ENCODE measurements at regions not wholly inside any gene's neighbourhood (a gene's known extent, or its start where the extent isn't known, plus 50 kb on each side); places are given as distances from the start of the nearest gene placed in this dataset.

DNA sequence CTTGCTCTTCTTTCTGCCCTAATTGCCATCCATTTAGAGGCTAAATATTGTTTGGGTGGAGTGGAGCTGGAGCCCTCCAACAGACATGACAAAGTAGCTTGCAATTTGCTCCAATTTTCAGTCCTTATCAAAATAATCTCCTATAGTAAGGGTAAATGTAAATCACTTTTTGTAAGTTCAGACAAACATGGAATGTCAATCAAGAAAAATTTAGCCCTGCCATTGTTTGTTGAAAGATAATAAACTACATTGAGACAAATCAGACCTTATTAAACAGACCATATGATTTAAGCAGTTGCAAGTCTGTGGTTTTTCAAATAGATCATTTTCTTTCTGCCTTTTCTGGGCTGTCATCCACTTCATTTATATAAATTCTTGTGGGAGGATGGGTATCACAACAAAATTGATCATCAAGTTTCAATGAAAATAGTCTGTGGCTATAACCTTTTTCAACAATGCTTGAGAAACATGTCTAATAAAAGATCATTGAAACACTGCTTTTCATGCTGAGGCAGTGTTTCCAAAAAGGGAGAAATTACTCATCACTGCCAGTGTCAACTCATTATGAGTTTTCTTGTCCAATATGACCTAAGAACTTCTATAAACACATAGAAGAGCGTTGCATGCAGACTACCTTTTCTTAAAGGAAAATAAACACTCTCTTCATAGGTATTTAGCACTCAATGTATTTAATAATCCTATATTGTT is 1152.0 kb upstream of the B3GALT2 start:
- DNase-seq (ENCODE audit: low read depth in 4 of 4, low spot score in 2 of 4) = no peak

DNA sequence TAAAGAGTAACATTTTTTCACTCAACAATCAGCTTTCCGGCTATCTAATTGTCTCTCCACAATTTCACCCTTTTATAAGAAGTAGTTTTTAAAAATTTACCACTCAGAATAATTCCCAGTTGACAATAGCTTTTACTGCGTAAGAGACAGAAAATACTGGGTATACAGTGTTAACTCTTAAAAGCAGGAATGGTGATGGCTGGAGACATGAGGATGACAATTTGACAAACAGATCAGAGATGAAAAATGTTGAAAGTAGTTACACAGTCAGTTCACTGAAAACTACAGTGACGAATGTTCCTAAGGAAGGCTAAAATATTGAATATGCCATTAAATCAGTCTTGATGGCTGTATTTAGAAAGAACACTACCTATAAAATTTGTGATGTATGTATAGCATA is 1146.8 kb upstream of the B3GALT2 start:
- DNase-seq (ENCODE audit: low read depth in 4 of 4, low spot score in 2 of 4) = no peak

DNA sequence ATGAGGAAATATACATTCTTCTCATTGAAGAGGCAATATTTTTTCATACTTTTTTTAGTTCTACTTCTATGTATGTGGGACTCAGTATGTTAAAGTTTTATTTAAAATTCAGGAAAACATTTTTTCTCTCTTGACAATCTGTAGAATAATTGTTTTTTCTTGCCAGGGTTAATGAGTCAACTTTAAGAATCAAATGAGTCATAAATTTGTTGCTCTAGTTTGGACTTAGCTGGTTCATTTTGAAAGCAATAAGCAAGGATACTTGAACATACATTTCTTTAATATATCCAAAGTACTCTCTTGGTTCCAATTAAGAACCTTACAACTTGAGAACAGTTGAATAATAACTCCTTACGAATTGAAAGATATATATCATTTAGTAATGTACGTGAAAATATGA is 1145.3 kb upstream of the B3GALT2 start:
- DNase-seq (ENCODE audit: low read depth in 4 of 4, low spot score in 2 of 4) = no peak

DNA sequence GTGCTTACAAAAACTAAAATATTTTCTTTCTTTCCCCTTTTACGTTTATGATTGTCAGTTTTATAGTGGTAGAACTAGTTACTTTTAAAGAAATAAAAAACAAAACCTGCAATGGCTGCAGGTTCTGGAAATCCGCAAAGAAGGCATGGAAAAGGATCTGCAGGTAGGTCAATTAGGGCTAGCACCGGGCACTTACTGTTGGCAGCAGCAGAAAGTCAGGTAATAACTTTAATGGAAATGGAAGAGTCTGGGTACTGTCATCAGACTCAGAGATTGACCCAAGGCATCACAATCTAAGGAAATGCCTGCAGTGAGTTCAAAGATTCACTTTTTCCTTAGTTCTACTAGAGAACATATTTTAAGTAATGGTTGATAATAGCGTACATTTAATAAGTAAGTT is 1136.3 kb upstream of the B3GALT2 start:
- no peak for DNase-seq (ENCODE audit: low read depth in 4 of 4, low spot score in 2 of 4)

DNA sequence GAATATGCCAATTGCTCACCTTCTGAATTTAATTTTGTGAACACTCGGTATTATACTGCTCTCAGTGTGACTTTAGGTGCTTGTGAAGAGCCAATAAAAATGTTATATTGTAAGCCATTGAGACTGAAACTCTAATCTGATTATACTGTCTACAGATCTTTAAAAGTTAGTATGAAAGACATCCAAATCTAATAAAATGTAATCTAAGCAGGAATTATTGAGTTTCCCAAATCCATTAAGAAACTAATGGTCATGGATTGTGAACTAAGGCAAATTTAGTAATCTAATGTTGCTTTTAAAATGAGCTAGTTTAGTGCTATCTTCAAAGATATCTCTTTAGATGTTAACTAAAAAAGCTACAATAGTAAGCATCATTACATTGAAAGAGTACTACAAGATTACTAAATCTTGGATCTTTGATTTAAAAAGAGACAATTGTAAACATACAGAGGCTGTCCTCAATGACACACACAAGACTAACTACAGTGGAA is 1132.4 kb upstream of the B3GALT2 start:
- no peak for DNase-seq (ENCODE audit: low read depth in 4 of 4, low spot score in 2 of 4)

DNA sequence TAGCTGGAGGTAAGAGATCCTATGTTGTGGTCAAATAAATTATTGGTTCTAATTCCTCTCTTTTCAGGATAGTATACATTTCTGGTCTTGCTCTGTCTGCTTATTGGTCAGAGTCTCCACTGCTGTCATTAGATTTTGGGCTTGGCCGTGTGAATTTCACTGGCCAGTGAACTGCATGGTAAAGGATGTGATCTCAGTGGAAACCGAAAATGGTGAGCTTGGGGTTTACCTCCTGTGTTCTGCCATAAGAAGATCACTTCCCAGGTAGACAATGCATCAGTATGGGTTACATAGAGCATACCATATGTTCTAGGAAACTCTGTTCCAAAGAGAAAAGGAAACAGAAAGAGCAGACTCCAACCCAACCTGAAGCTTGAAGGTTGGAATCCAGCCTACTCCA is 1123.3 kb upstream of the B3GALT2 start:
- no peak for DNase-seq (ENCODE audit: low read depth in 4 of 4, low spot score in 2 of 4)

DNA sequence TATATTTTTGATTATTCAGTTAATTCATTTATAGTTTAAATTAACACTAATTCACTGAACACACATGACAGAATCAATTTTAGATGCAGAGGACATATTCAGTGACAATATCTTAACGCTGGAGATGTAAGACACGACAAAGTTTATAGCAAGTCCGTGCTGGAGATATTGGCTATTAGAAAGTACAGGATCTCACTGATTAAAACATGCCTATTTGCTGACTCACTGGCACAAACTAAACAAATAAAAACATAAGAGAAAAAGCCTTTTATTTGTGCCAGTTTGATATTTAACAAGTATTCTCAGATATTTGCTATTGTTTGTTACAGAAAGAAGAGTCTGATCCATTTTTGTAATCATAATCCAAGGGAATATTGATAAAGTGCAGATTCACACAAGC is 1122.9 kb upstream of the B3GALT2 start:
- DNase-seq (ENCODE audit: low read depth in 4 of 4, low spot score in 2 of 4) = no peak

DNA sequence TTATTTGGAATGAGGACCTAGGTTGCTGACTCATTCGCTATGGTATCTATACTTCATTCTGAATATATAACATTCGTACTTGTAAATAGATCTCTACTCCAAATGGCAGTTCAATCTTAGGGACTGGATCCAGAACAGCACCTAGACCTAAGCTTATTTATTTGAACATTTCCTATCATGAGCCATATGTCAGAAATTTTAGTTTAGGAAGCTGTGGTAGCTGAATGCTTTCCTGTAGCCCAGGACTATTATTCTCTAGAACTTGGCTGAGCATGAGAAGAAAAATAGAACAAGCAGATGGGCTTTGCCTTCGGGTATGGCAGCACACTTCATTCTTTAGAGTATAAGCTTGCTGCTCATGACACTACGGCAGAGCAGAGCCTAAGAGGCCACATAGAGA is 1114.4 kb upstream of the B3GALT2 start:
- DNase-seq (ENCODE audit: low read depth in 4 of 4, low spot score in 2 of 4) = no peak

DNA sequence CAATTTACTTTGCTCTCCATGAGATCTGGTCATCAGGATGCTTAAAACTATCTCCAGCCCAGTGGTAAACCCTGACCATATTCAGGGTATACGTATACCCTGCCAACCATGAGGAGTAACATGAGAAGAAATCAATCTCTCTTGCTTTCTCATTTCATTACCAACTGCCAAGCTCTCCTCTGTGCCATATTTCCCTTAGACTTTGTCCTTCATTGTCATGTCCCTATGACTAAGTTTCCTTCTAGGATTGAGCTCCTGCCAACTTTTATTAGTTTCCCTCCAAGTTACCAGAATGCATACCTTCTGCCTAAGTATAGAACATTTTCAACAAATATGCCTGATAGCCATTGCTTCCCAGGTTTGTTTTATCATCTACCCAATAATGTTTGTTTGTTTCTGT is 1113.9 kb upstream of the B3GALT2 start:
- no peak for DNase-seq (ENCODE audit: low read depth in 4 of 4, low spot score in 2 of 4)

DNA sequence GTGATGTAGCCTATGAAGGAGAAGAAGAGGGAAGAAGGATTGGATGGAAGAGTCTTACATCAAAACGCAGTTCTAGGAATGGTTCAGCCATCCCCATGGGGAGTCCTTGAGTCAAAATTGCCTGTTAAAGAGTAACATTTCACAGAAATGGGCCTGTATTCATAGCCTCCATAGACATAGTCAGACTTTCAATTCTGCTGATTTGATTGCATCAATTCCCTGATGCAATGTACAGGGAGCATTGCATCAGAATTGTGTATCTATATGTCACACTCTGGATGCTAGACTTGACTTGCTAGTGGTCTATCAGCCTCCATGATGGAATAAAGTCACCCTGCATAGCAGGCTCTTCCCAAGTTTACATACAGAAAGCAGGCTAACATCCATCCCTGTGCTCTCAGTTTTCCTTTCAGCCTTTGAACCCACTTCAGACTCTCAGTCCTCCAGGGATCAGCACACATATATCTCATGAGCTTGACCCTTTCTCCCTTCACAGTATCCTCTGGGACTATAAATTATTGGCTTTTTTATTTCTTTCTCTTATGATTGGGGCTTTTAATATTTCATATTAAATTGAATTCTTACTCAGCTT is 1111.7 kb upstream of the B3GALT2 start:
- no peak for DNase-seq (ENCODE audit: low read depth in 4 of 4, low spot score in 2 of 4)

DNA sequence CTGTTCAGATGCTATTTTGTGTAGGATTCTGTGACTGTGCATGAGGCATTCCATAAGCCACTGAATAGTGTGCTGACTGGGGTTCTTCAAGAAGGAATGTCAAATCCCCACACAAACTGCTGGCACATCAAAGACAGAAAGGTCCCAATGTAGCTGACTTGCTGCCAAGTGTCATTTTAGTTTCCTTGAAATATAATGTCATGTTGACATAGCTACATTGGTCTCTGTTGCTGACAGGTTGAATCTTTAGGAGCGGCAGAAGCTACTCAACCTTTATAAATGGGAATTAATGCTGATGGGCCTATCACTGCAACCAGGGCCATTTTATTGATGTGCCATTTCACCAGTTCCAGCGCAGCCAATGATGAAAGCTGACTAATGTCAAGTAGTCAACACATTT is 1110.7 kb upstream of the B3GALT2 start:
- DNase-seq (ENCODE audit: low read depth in 4 of 4, low spot score in 2 of 4) = no peak

DNA sequence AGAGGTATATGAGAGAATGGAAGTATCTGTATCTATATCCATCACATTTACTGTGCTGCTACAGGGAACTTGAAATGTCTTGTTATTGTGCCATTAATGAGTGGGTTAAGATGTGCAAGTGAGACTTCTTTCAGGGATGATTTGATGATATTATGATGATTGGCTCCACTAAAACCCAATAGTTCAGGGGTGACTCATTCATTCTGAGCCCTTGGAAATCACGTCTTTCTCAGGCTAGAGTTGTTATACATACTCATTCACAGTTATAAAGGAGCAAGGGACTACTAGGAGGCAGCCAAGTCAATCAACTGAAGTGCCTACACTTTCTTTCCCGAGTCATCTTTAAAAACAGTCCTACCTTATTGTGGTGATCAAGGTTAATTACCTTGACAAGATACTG is 1109.8 kb upstream of the B3GALT2 start:
- DNase-seq (ENCODE audit: low read depth in 4 of 4, low spot score in 2 of 4) = no peak

DNA sequence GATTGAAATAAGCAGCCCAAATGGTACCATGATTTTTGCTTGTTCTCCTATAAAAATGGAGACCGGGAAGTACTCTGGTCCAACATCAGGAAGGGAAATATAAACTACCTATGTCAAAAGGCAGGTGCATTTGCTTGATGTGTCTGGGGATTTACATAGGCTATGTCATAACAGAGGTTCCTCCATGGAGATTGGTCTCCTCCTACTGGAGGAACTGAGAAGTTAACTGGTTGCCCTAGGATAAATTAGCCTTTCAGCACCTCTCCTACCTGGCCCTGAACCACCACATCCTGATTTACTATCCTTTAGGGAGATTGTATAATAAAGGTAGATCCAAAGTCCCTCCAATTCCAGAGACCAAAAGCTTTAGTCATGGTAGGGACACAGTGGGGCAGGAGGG is 1109.3 kb upstream of the B3GALT2 start:
- peak in 1 of 4 donors; percentile 12 for DNase-seq (ENCODE audit: low read depth in 4 of 4, low spot score in 2 of 4)

DNA sequence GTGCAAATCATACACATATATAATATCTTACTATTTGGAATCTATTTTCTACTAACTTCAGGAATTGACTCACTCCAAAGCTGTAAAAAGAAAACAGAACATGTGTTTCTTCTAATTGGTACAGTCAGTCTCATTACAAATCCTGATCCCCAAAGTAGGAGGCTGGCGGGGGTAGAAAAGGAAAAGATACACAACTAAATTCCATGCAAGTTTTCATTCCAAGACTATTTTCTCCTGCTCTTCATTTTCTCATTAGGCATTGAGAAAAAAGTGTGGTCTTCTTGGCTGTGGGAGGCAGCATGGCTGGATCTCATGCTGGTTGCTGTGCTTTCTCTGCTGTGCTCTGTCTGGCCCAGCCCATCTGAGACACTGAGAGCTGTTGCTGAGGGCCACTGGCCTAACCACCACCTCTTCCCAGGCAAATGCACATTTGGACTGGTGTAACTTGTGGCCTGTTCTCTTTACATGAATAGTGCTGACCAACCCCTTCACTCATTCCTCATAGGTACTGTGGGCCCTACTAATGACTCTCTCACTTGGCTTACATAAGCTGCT is 1107.5 kb upstream of the B3GALT2 start:
- DNase-seq (ENCODE audit: low read depth in 4 of 4, low spot score in 2 of 4) = no peak

DNA sequence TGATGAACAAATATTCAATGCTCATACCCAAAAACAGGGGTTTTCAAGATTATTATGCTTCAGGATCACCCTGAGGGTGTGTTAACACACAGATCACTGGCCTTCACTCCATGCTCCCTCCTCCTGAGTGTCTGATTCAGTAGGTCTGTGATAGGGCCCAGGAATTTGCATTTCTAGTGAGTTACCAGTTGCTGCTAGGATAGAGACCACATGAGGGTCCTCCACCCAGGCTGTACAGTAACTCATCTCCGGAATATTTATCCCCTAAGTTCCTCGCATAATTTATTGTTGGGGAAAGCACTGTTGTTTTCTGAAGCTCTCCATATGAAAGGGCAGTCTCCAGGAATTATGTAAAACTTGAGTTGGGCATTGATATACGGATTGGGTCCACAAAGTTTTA is 1106.6 kb upstream of the B3GALT2 start:
- no peak for DNase-seq (ENCODE audit: low read depth in 4 of 4, low spot score in 2 of 4)

DNA sequence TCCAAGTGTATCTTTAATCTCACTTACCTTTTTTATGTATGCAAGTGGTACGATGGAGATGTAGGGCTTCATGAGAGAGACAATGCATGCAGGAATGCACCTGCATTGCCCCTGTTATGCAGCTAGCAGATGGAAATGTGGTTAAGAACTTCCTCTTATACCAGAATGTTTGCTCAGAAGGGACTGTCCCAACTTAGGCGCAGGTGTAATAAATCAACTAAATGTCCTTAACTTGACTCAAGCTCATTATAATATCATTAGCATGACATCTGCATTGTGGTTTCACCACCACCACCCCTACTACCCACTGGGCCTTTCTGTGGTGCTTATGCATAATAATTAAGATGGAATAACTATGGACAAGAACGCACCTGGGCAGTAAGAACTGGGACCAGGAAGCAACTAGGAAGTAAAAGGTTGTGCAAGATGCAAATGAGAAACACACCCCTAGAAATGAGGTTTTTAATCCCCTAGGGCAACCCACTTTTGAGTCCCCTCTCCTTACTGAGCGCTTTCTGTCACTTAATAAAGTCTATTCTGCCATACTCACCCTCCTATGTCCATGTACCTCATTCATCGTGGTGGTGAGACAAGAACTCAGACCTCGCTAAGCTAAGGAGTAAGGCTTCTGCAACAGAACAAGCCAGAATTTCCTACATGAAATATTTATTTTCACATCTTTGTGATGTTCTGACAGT is 1103.3 kb upstream of the B3GALT2 start:
- no peak for DNase-seq (ENCODE audit: low read depth in 4 of 4, low spot score in 2 of 4)

DNA sequence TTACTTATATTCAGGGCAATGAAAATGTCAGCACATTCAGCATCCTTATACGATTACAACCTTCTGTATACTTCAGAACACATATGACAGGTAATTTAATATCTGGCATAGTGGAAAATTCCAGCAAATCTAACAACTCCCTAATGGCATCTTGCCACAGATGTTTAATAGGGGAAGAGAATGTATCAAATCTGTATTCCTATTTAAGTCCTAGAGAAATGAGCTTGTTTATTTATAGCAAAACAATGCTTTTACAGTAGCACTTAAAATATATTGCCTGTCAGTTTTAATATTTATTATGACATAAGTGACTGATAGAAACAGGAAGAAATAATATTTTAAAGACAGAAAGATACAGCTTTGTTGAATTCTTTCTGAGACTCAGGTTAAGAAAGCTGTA is 1101.8 kb upstream of the B3GALT2 start:
- DNase-seq (ENCODE audit: low read depth in 4 of 4, low spot score in 2 of 4) = no peak

DNA sequence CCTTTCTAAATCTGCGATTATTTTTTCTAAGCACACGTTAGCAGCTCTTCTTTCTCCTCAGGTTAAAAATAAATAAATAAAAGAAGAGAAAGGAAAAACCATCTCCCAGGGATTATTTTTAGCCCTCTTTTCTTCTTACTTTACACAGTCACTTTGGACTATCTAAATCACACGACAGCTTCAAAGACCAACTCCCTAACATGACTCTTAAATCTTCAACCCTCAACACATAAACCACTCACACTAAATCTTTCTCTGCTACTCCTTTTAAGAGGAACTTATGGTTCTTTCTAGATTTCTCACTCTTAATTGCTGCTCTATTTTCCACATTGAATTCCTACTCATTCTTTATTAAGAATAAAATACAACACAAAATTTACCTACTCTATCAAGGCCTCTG is 1095.0 kb upstream of the B3GALT2 start:
- DNase-seq (ENCODE audit: low read depth in 4 of 4, low spot score in 2 of 4) = peak; percentile 34 to 78 (median 68)

DNA sequence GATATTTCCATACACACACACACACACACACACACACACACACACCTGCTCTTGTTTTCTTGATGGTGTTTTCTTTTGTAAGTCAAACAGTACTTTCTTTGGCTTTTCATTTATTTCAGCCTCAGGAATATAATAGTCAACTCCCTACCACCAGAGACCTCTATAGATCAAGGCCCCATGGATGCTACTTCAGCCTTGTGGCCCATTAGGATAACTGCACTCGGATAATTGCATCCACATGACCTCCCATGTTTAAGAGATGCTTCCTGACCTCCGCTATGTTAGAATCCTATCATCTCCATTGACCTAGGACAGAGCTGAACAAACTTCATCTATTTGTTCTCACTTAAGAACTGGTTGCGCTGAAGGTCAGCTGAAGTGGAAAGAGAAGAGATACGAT is 1094.0 kb upstream of the B3GALT2 start:
- DNase-seq (ENCODE audit: low read depth in 4 of 4, low spot score in 2 of 4) = no peak

DNA sequence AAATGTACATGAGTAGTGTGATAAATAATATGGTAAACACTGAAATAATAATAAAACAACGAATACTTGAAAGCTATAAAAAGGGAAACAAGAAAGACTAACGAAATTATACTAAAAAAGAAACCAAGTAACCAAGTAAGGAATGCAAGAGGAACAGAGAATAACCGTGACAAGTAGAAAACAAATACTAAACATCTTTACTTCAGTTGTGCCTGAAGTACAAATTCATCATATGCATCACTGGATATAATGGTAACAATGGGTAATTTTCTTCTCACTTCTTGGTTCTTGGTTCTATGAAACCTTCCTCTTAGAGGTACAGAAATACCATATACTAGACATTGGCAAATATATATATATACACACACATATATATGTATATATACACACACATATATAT is 1093.6 kb upstream of the B3GALT2 start:
- DNase-seq (ENCODE audit: low read depth in 4 of 4, low spot score in 2 of 4) = no peak

DNA sequence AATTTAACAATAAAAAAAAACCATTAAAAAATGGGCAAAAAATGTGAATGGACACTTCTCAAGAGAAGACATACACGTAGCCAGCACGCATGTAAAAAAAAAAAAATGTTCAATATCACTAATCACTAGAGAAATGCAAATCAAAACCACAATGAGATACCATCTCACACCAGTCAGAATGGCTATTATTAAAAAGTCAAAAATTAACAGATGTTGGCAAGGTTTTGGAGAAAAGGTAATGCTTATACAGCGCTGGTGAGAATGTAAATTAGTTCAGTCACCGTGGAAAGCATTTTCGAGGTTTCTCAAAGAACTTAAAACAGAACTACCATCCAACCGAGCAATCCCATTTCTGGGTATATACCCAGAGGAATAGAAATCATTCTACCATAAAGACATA is 1091.5 kb upstream of the B3GALT2 start:
- DNase-seq (ENCODE audit: low read depth in 4 of 4, low spot score in 2 of 4) = no peak

DNA sequence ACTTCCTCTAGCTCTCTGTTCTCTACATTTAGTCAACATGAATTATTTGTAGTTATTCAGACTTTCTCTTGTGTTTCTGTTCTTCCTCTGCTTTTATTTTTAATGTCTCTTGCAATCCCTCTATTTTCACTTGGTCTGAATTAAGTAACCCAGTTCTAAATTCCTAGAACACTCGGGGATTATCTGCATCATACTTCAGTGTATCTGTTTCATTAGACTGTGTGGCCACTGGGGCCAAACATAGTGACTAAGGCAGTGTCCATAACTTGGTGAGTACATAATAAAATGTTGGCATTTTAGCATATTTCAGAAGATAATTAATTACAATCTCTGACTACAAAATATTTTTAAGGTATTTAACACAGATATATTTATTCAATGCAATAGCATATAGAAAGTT is 1087.2 kb upstream of the B3GALT2 start:
- DNase-seq (ENCODE audit: low read depth in 4 of 4, low spot score in 2 of 4) = no peak

Measured in left renal cortex interstitium (tissue), 4 donors.